LNCAP (cell line): ENCODE measurements at regions not wholly inside any gene's neighbourhood (a gene's known extent, or its start where the extent isn't known, plus 50 kb on each side); places are given as distances from the start of the nearest gene placed in this dataset.

Experiments
- TF ChIP-seq, protein P1 (sequence below): fragments of 450-650 bp; IDR thresholded peaks from 2 replicates; pipeline ENCODE4 v1.5.1; 2017; ENCODE audit warnings: mild to moderate bottlenecking

GRCh38 chr6:168724669-168725570 lies 283.9 kb downstream of the SMOC2 start:
- TF ChIP-seq, protein P1, sequence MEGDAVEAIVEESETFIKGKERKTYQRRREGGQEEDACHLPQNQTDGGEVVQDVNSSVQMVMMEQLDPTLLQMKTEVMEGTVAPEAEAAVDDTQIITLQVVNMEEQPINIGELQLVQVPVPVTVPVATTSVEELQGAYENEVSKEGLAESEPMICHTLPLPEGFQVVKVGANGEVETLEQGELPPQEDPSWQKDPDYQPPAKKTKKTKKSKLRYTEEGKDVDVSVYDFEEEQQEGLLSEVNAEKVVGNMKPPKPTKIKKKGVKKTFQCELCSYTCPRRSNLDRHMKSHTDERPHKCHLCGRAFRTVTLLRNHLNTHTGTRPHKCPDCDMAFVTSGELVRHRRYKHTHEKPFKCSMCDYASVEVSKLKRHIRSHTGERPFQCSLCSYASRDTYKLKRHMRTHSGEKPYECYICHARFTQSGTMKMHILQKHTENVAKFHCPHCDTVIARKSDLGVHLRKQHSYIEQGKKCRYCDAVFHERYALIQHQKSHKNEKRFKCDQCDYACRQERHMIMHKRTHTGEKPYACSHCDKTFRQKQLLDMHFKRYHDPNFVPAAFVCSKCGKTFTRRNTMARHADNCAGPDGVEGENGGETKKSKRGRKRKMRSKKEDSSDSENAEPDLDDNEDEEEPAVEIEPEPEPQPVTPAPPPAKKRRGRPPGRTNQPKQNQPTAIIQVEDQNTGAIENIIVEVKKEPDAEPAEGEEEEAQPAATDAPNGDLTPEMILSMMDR = no peak

DNA sequence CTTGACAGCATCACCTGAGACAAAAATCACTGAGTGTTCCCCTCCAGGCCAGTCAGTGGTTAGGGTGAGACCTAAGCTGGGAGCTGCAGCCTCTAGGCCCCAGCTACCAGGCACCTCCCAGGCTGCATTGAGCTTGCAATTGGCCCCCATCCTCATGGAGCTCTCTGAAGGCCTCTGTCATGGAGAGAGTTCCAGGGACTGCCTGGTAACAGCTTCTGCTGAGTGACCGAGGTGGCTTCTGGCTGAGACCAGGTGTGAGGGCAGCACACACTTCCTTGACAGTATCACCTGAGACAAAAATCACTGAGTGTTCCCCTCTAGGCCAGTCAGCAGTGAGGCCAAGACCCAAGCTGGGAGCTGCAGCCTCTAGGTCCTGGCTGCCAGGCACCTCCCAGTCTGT lies 283.0 kb downstream of the SMOC2 start:
- TF ChIP-seq, protein P1 = no peak

- TF ChIP-seq, protein P1 = no peak
Measured at GRCh38 chr6:168722397-168722796, 281.4 kb downstream of the SMOC2 start.

- TF ChIP-seq, protein P1 = no peak
Measured at GRCh38 chr6:168721571-168721970, 280.6 kb downstream of the SMOC2 start.

DNA sequence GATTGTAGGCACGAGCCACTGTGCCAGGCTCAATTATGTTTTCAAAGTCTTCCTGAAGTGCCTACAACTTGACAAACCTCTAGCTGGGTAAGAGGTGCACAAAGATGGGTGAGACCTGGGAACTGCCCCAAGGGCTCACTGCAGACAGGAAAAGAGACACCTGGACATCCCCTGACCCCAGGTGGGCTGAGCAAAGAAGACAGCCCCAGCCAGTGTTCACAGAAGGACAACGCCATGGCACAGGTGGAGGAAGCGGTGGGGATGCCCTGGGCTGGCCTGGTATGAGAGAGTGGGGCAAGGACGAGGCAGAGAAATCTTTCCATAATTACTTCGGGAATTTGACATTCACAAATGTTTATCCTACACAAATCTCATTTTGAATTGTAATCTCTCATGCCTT lies 278.9 kb downstream of the SMOC2 start:
- TF ChIP-seq, protein P1 = no peak

DNA sequence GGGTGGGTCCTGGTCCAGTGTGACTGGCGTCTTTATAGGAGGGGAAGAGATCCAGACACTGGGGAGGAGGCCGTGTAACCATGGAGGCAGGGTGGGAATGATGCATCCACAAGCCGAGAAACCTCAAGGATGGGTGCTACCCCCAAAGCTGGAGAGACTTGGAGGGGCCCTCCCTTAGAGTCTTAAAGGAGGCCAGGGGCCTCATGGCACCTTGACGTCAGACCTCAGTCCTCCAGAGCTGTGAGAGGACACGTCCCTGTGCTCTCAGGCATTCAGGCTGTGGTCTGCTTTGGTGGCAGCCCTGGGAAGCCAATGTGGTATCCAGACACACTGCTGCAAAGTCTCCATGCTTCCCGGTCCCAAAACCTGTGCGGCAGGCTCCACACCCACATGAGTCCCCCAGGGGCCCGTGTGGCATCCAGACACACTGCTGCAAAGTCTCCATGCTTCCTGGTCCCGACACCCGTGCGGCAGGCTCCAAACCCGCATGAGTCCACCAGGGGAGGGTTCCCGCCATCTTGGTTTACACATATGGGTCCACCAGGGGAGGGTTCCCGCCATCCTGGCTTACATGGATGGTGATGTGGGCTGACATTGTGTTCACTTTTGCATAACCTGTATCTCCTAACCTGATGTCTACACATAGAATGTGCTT lies 278.0 kb downstream of the SMOC2 start:
- TF ChIP-seq, protein P1 = no peak
